H1 (cell line): ENCODE measurements at regions not wholly inside any gene's neighbourhood (a gene's known extent, or its start where the extent isn't known, plus 50 kb on each side); places are given as distances from the start of the nearest gene placed in this dataset.

Source experiments
- BACH1 ChIP-seq: IDR thresholded peaks from 2 replicates; pipeline ENCODE4 v1.6.1; 2012; ENCODE audit warnings: low read length, improper control_type of control experiment
- CREB1 ChIP-seq: IDR thresholded peaks from 2 replicates; pipeline ENCODE4 v1.6.1; 2012; ENCODE audit warnings: inconsistent platforms
- FOSL1 ChIP-seq: IDR thresholded peaks from 2 replicates; pipeline ENCODE4 v1.6.1; 2011; ENCODE audit warnings: mild to moderate bottlenecking, low read depth, low read length, moderate library complexity; ENCODE audit not compliant: insufficient read depth
- TEAD4 ChIP-seq: IDR thresholded peaks from 2 replicates; pipeline ENCODE4 v1.6.1; 2012; ENCODE audit warnings: low read depth, low read length, inconsistent platforms, mixed read lengths

GRCh38 chr1:169025412-169025811 lies 81.1 kb upstream of the ATP1B1 start (continued):
- TF ChIP-seq FOSL1 (no peak), TEAD4 (no peak), BACH1 (no peak), CREB1 (no peak)
- TF ChIP-seq, all 59 proteins: peak for 0
